ENCODE measurements at regions not wholly inside any gene's neighbourhood (a gene's known extent, or its start where the extent isn't known, plus 50 kb on each side); places are given as distances from the start of the nearest gene placed in this dataset.

DNA sequence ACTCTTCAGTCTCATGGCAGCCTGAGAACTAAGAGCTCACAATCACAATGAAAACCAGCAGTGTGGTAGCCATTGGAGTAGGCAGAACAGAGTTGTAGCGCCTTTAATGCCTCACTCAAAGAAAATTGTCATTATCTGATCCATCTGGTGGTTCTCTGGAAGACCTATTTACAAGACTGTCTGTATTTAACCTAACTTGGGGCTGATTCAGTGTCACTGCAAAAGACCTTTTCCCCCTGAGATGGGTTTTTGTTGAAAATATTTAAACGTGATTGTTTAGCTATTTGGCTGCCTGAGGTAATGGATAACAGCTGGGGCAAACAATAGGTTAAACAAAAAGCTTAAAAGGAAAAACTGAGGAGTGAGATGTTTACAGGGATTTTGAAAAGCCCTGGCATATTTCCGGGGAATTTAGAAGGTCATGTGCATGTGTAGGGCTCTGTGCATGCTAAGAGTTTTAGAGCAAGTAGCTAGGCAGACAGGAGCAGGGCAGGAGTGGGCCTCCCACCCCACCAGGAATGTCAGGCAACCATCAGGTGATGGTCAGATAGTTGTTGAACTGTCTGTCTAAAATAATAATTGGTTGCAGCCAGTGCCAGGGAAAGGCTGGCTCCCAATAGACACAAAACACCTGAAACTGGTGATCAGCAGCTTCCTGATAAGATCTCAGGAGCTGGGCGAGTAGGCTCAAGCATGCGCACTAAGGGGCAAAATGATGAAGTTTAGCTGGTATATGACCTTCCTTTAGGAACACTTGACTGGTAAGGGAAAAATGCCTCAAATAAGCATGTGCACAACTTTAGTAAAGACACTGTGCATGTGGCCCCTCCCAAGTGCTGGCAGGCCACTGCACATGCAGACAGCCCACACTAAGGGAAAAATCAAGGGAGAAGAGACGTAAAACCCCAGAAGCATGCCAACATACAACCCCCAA is 70.8 kb upstream of the AKIRIN2 start:
- TF ChIP-seq, protein P1, sequence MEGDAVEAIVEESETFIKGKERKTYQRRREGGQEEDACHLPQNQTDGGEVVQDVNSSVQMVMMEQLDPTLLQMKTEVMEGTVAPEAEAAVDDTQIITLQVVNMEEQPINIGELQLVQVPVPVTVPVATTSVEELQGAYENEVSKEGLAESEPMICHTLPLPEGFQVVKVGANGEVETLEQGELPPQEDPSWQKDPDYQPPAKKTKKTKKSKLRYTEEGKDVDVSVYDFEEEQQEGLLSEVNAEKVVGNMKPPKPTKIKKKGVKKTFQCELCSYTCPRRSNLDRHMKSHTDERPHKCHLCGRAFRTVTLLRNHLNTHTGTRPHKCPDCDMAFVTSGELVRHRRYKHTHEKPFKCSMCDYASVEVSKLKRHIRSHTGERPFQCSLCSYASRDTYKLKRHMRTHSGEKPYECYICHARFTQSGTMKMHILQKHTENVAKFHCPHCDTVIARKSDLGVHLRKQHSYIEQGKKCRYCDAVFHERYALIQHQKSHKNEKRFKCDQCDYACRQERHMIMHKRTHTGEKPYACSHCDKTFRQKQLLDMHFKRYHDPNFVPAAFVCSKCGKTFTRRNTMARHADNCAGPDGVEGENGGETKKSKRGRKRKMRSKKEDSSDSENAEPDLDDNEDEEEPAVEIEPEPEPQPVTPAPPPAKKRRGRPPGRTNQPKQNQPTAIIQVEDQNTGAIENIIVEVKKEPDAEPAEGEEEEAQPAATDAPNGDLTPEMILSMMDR (IDR thresholded peaks at IDR 0.05; ENCODE audit: extremely low read depth in 1 of 2, insufficient read depth in 1 of 2, low read depth in 1 of 2, low read length in 2 of 2): no peak
- TF ChIP-seq EZH2 (IDR thresholded peaks at IDR 0.05; ENCODE audit: borderline replicate concordance, low read depth, low read length, severe bottlenecking): no peak
- TF ChIP-seq POLR2AphosphoS5 (IDR thresholded peaks at IDR 0.05; ENCODE audit: insufficient read depth, low read depth, low read length): no peak
- TF ChIP-seq POLR2A (IDR thresholded peaks at IDR 0.05; ENCODE audit: low read depth, low read length): no peak
